Endothelial cell of umbilical vein (primary cell): ENCODE measurements at regions not wholly inside any gene's neighbourhood (a gene's known extent, or its start where the extent isn't known, plus 50 kb on each side); places are given as distances from the start of the nearest gene placed in this dataset.

Experiments
- BruUV-seq: library from RNA; stranded (reverse); fragments of 400-500 nt; replicated peaks from 2 replicates; lab custom pipeline; 2021; lab: Mats Ljungman, UMichigan
- CTCF ChIA-PET: fragments of 300-600, 350-600 bp; sonication (Branson Sonifier 250); formaldehyde crosslinking; loops from one replicate; lab custom pipeline; 2021; ENCODE audit warnings: antibody characterized with exemption, inconsistent platforms; lab: Charles Lee
- POLR2A ChIA-PET: fragments of 300-600, 350-600 bp; sonication (Branson Sonifier 250); formaldehyde crosslinking; loops from one replicate; lab custom pipeline; 2021; ENCODE audit warnings: antibody characterized with exemption, inconsistent platforms; lab: Charles Lee
- DNase-seq: peaks from one replicate; pipeline ENCODE4 v3.0.0-alpha.2; 2011; ENCODE audit warnings: low read depth, low spot score
- FAIRE-seq: peaks from 2 replicates; lab custom pipeline; 2011; peaks lifted over from hg19 to GRCh38; lab: Jason Lieb, UNC
- H2AFZ ChIP-seq: 2 replicates; pipeline ENCODE4 v1.6.0; 2012; ENCODE audit warnings: low read depth, low read length, control low read depth, inconsistent platforms
- H3K27ac ChIP-seq: 2 replicates; pipeline ENCODE4 v1.5.1; 2011; ENCODE audit warnings: low read depth, mild to moderate bottlenecking, control low read depth, low read length, moderate library complexity; ENCODE audit not compliant: insufficient read depth
- H3K27me3 ChIP-seq, 2 experiments: 2 replicates each; pipeline versions ENCODE4 v1.6.0 to v1.6.1; 2011; ENCODE audit warnings: low read length in 2 of 2, mixed read lengths in 1 of 2; ENCODE audit not compliant: control insufficient read depth in 2 of 2, insufficient read depth in 2 of 2
- H3K36me3 ChIP-seq, 2 experiments: 2 replicates in 1 of 2; 3 replicates in 1 of 2; pipeline ENCODE4 v1.5.1; 2011; ENCODE audit warnings: low read length in 2 of 2, mild to moderate bottlenecking in 1 of 2, moderate library complexity in 1 of 2; ENCODE audit not compliant: control insufficient read depth in 2 of 2, insufficient read depth in 2 of 2; ENCODE audit errors: extremely low read depth in 1 of 2
- H3K4me1 ChIP-seq: 3 replicates; pipeline ENCODE4 v1.5.1; 2011; ENCODE audit warnings: mild to moderate bottlenecking, low read length; ENCODE audit not compliant: control insufficient read depth, insufficient read depth; ENCODE audit errors: extremely low read depth
- H3K4me2 ChIP-seq: 2 replicates; pipeline ENCODE4 v1.6.1; 2011; ENCODE audit warnings: low read length, control low read depth, mixed read lengths; ENCODE audit not compliant: insufficient read depth
- H3K4me3 ChIP-seq, 3 experiments: fragments of 200-600 bp in 1 of 3; sonication (generic), shearing (Covaris generic) in 1 of 3; replicated peaks in 1 of 3; 2 replicates each; pipeline ENCODE4 v1.5.1; 2011 to 2016; ENCODE audit warnings: control low read depth in 3 of 3, low read length in 3 of 3, mild to moderate bottlenecking in 2 of 3, inconsistent platforms in 1 of 3, low read depth in 1 of 3, moderate library complexity in 1 of 3; ENCODE audit not compliant: insufficient read depth in 1 of 3
- H3K79me2 ChIP-seq: 2 replicates; pipeline ENCODE4 v1.6.0; 2012; ENCODE audit warnings: low read length, inconsistent platforms; ENCODE audit not compliant: control insufficient read depth, insufficient read depth
- H3K9ac ChIP-seq: replicated peaks from 2 replicates; pipeline ENCODE3; 2011; ENCODE audit warnings: low read length, control low read depth; ENCODE audit not compliant: insufficient read depth; ENCODE audit errors: extremely low read depth
- H3K9me1 ChIP-seq: replicated peaks from 3 replicates; pipeline ENCODE4 v1.6.0; 2011; ENCODE audit warnings: mild to moderate bottlenecking, low read length; ENCODE audit not compliant: control insufficient read depth, insufficient read depth; ENCODE audit errors: extremely low read depth
- H3K9me3 ChIP-seq: replicated peaks from 2 replicates; pipeline ENCODE4 v1.5.1; 2012; ENCODE audit warnings: low read length, inconsistent platforms; ENCODE audit not compliant: control insufficient read depth, insufficient read depth
- H4K20me1 ChIP-seq: replicated peaks from 2 replicates; pipeline ENCODE3; 2011; ENCODE audit warnings: mild to moderate bottlenecking, low read length; ENCODE audit not compliant: control insufficient read depth, insufficient read depth; ENCODE audit errors: extremely low read depth
- EZH2 ChIP-seq: IDR thresholded peaks from 2 replicates; pipeline ENCODE4 v1.6.1; 2012; ENCODE audit warnings: borderline replicate concordance, low read depth, mild to moderate bottlenecking, moderate library complexity, low read length, inconsistent platforms; ENCODE audit not compliant: severe bottlenecking
- FOS ChIP-seq: IDR thresholded peaks from 2 replicates; pipeline ENCODE4 v1.6.1; 2011; ENCODE audit warnings: mild to moderate bottlenecking, low read length, moderate library complexity, borderline replicate concordance; ENCODE audit not compliant: insufficient read depth
- GATA2 ChIP-seq: IDR thresholded peaks from 2 replicates; pipeline ENCODE4 v1.7.0; 2011; ENCODE audit warnings: low read depth, mild to moderate bottlenecking, moderate library complexity, mixed read lengths, low read length; ENCODE audit not compliant: insufficient read length, insufficient read depth
- JUN ChIP-seq: IDR thresholded peaks from 2 replicates; pipeline ENCODE4 v1.6.1; 2011; ENCODE audit warnings: borderline replicate concordance, low read depth; ENCODE audit not compliant: insufficient read length, insufficient read depth
- MYC ChIP-seq: IDR thresholded peaks from one replicate; pipeline ENCODE4 v1.6.1; 2011; ENCODE audit warnings: mild to moderate bottlenecking, low read depth, low read length
- POLR2A ChIP-seq: IDR thresholded peaks from 2 replicates; pipeline ENCODE4 v1.6.1; 2012; ENCODE audit warnings: low read depth, mild to moderate bottlenecking, control low read depth, low read length
- POLR2AphosphoS5 ChIP-seq: IDR thresholded peaks from 2 replicates; pipeline ENCODE4 v1.6.1; 2012; ENCODE audit warnings: low read depth, mild to moderate bottlenecking, control low read depth, low read length, moderate library complexity; ENCODE audit not compliant: insufficient read depth
- dilution Hi-C: fragments of 300-500 bp; cut with MboI; formaldehyde crosslinking; loops from one replicate; pipeline ENCODE4 v1.15.0; 2019; ENCODE audit warnings: low sequenced_read_pairs; ENCODE audit not compliant: extremely low pct_ligation_motif_present
- intact Hi-C: fragments of 100-400 bp; cut with micrococcal nuclease; formaldehyde crosslinking; loops from one replicate; pipeline ENCODE4 v1.10.0; 2022
- TF ChIP-seq, protein P1 (sequence below), 2 donors: IDR thresholded peaks; 1 replicate in 1 of 2; 2 replicates in 1 of 2; pipeline ENCODE4 v1.5.1; 2011; ENCODE audit warnings: low read length in 2 of 2, mild to moderate bottlenecking in 2 of 2, moderate library complexity in 2 of 2, control low read depth in 1 of 2, inconsistent platforms in 1 of 2, low read depth in 1 of 2; ENCODE audit not compliant: insufficient read depth in 1 of 2; ENCODE audit errors: extremely low read depth in 1 of 2
- TF ChIP-seq, protein P2 (sequence below): IDR thresholded peaks from 2 replicates; pipeline ENCODE4 v1.6.1; 2011; ENCODE audit not compliant: insufficient read depth, insufficient read length

DNA sequence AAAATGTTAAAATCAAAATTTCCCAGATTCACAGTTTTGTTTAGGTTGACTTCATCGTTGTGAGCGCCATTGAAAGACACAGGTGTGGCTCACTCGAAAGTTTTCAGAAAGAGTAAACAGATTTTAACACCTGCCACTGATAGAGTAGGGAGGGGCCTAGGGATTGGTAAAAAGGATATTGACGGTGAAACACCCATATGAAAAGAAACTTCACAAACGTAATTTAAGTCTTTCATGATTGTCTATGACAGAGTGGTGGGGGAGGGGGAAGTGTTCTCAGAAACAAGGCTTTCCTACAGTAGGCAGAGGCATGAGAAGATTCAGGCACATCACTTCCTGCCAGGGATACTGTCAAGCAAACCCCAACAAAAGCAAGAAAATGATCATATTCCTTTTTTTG is 101.4 kb downstream of the PERP start:
- dilution Hi-C loops = no loop called here
- DNase-seq = no peak
- Histone ChIP-seq H3K27ac (no peak overlapping the region), H3K4me3 (no peak overlapping the region), H3K9me3 (no peaks in the 10 kb centered on the region), H3K4me2 (no peak overlapping the region), H3K4me1 (no peaks in the 10 kb centered on the region), H3K9me1 (no peaks in the 10 kb centered on the region), H3K27me3 (no peaks in the 10 kb centered on the region), H4K20me1 (no peaks in the 10 kb centered on the region), H3K36me3 (no peaks in the 10 kb centered on the region), H3K9ac (no peak overlapping the region), H3K79me2 (no peaks in the 10 kb centered on the region), H2AFZ (no peak overlapping the region)
- intact Hi-C loops = loop anchor here (2.0 kb wide), 1 partner anchor 139 kb away; the partner anchor contains the start of gene TNFAIP3
- POLR2A ChIA-PET = no interaction called here
- BruUV-seq = no TSS peak
- FAIRE-seq = no peak
- CTCF ChIA-PET = interaction anchor here (1.1 to 5.4 kb wide), 13 partner anchors 11 to 347 kb away, joined by 4 to 72 read pairs (median 12); partner anchors contain the start of gene TNFAIP3
- TF ChIP-seq, protein P1, sequence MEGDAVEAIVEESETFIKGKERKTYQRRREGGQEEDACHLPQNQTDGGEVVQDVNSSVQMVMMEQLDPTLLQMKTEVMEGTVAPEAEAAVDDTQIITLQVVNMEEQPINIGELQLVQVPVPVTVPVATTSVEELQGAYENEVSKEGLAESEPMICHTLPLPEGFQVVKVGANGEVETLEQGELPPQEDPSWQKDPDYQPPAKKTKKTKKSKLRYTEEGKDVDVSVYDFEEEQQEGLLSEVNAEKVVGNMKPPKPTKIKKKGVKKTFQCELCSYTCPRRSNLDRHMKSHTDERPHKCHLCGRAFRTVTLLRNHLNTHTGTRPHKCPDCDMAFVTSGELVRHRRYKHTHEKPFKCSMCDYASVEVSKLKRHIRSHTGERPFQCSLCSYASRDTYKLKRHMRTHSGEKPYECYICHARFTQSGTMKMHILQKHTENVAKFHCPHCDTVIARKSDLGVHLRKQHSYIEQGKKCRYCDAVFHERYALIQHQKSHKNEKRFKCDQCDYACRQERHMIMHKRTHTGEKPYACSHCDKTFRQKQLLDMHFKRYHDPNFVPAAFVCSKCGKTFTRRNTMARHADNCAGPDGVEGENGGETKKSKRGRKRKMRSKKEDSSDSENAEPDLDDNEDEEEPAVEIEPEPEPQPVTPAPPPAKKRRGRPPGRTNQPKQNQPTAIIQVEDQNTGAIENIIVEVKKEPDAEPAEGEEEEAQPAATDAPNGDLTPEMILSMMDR (IDR thresholded peaks at IDR 0.05; ENCODE audit: extremely low read depth in 1 of 2, insufficient read depth in 1 of 2, low read depth in 1 of 2, low read length in 2 of 2) = no peak
- no peak for TF ChIP-seq FOS
- no peak for TF ChIP-seq JUN
- TF ChIP-seq MYC = no peak
- TF ChIP-seq POLR2AphosphoS5 = no peak
- no peak for TF ChIP-seq GATA2
- TF ChIP-seq, protein P2, sequence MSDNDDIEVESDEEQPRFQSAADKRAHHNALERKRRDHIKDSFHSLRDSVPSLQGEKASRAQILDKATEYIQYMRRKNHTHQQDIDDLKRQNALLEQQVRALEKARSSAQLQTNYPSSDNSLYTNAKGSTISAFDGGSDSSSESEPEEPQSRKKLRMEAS = no peak
- TF ChIP-seq EZH2 = no peak
- no peak for TF ChIP-seq POLR2A
